ENCODE measurements at regions not wholly inside any gene's neighbourhood (a gene's known extent, or its start where the extent isn't known, plus 50 kb on each side); places are given as distances from the start of the nearest gene placed in this dataset.

DNA sequence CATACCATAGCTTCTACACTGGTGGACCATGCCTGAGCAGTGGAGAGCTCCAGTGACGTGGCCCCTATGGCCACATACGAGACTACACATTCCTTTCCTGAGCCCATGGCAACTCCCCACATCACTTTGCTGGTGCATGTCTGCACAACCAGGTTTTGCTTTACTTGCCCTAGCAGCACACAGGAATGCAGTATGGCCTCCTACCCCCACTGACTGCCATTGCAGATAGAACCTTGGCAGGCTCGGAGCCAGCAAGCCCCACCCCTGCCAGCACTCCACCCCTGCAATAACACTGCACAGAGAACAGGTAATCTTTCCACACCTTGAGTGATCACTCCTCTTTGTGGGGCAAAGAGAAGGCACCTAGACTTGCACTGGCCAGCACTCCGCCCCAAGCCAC, 531.9 kb upstream of the CAMK1G start:
- no peaks in the 10 kb centered on the region for H4K20me1 ChIP-seq (ENCODE audit: insufficient read depth)
- H3K9ac ChIP-seq (ENCODE audit: low read length): no peak overlapping the region
- TF ChIP-seq MXI1 (conservative IDR thresholded peaks at IDR 0.05; ENCODE audit: poor library complexity, severe bottlenecking): no peak
- no peak for TF ChIP-seq POLR2AphosphoS5 (IDR thresholded peaks at IDR 0.05)
- TF ChIP-seq RAD21 (conservative IDR thresholded peaks at IDR 0.05): no peak
- no peak for TF ChIP-seq SMC3 (conservative IDR thresholded peaks at IDR 0.05; ENCODE audit: poor library complexity)
- TF ChIP-seq EZH2 (IDR thresholded peaks at IDR 0.05; ENCODE audit: borderline replicate concordance, insufficient read depth, low read length, poor library complexity, severe bottlenecking): no peak
- H3K4me3 ChIP-seq (ENCODE audit: low read length): no peak overlapping the region
- H3K27ac ChIP-seq (ENCODE audit: low read length): no peak overlapping the region
- H3K27me3 ChIP-seq (ENCODE audit: insufficient read depth, low read depth, low read length): no peaks in the 10 kb centered on the region
- no peaks in the 10 kb centered on the region for H3K9me3 ChIP-seq (ENCODE audit: low read length)
- no peaks in the 10 kb centered on the region for H3K79me2 ChIP-seq (replicated peaks; ENCODE audit: insufficient read depth, low read length)
- H3F3A ChIP-seq (ENCODE audit: insufficient read depth, low read length, poor library complexity, severe bottlenecking): no peaks in the 10 kb centered on the region
- H2AFZ ChIP-seq (ENCODE audit: low read depth, low read length): no peak overlapping the region
- no peak overlapping the region for H3K4me2 ChIP-seq (ENCODE audit: low read length)
- no peaks in the 10 kb centered on the region for H3K9me2 ChIP-seq (ENCODE audit: insufficient read depth, low read length)
- H3K36me3 ChIP-seq (ENCODE audit: insufficient read depth, low read length): no peaks in the 10 kb centered on the region

- no peak overlapping the region for H3K27ac ChIP-seq (ENCODE audit: low read length)
- no peak overlapping the region for H2AFZ ChIP-seq (ENCODE audit: low read depth, low read length)
- no peak overlapping the region for H3K4me3 ChIP-seq (ENCODE audit: low read length)
- H3K27me3 ChIP-seq (ENCODE audit: insufficient read depth, low read depth, low read length): no peaks in the 10 kb centered on the region
- H3F3A ChIP-seq (ENCODE audit: insufficient read depth, low read length, poor library complexity, severe bottlenecking): no peaks in the 10 kb centered on the region
- H4K20me1 ChIP-seq (ENCODE audit: insufficient read depth): no peaks in the 10 kb centered on the region
- no peaks in the 10 kb centered on the region for H3K9me2 ChIP-seq (ENCODE audit: insufficient read depth, low read length)
- TF ChIP-seq MXI1 (conservative IDR thresholded peaks at IDR 0.05; ENCODE audit: poor library complexity, severe bottlenecking) (no peak), TAF1 (IDR thresholded peaks at IDR 0.05; ENCODE audit: low read depth) (no peak), POLR2AphosphoS5 (IDR thresholded peaks at IDR 0.05) (no peak)
- TF ChIP-seq, protein P1, sequence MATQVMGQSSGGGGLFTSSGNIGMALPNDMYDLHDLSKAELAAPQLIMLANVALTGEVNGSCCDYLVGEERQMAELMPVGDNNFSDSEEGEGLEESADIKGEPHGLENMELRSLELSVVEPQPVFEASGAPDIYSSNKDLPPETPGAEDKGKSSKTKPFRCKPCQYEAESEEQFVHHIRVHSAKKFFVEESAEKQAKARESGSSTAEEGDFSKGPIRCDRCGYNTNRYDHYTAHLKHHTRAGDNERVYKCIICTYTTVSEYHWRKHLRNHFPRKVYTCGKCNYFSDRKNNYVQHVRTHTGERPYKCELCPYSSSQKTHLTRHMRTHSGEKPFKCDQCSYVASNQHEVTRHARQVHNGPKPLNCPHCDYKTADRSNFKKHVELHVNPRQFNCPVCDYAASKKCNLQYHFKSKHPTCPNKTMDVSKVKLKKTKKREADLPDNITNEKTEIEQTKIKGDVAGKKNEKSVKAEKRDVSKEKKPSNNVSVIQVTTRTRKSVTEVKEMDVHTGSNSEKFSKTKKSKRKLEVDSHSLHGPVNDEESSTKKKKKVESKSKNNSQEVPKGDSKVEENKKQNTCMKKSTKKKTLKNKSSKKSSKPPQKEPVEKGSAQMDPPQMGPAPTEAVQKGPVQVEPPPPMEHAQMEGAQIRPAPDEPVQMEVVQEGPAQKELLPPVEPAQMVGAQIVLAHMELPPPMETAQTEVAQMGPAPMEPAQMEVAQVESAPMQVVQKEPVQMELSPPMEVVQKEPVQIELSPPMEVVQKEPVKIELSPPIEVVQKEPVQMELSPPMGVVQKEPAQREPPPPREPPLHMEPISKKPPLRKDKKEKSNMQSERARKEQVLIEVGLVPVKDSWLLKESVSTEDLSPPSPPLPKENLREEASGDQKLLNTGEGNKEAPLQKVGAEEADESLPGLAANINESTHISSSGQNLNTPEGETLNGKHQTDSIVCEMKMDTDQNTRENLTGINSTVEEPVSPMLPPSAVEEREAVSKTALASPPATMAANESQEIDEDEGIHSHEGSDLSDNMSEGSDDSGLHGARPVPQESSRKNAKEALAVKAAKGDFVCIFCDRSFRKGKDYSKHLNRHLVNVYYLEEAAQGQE (IDR thresholded peaks at IDR 0.05; ENCODE audit: borderline replicate concordance): no peak
- H3K36me3 ChIP-seq (ENCODE audit: insufficient read depth, low read length): no peaks in the 10 kb centered on the region
- no peaks in the 10 kb centered on the region for H3K79me2 ChIP-seq (replicated peaks; ENCODE audit: insufficient read depth, low read length)
- H3K4me2 ChIP-seq (ENCODE audit: low read length): no peak overlapping the region
- H3K9me3 ChIP-seq (ENCODE audit: low read length): no peaks in the 10 kb centered on the region
- H3K9ac ChIP-seq (ENCODE audit: low read length): no peak overlapping the region
Observed at GRCh38 chr1:209053587-209053986, 529.9 kb upstream of the CAMK1G start.

DNA sequence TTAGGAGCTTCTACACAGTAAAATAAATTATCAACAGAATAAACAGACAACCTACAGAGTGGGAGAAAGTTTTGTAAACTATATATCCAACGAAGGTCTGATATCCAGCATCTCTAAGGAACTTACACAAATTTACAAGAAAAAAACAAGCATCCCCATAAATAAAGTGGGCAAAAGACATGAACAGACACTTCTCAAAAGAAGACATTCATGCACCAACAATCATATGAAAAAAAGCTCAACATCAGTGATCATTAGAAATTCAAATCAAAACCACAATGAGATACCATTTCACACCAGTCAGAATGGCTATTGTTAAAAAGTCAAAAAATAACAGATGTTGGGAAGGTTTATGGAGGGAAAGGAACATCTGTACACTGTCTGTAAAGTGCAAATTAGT, 526.4 kb upstream of the CAMK1G start:
- H3K27ac ChIP-seq (ENCODE audit: low read length): no peak overlapping the region
- H3K9me3 ChIP-seq (ENCODE audit: low read length): no peaks in the 10 kb centered on the region
- no peak overlapping the region for H3K4me3 ChIP-seq (ENCODE audit: low read length)
- no peak overlapping the region for H3K9ac ChIP-seq (ENCODE audit: low read length)
- H3F3A ChIP-seq (ENCODE audit: insufficient read depth, low read length, poor library complexity, severe bottlenecking): no peaks in the 10 kb centered on the region
- H3K4me2 ChIP-seq (ENCODE audit: low read length): no peak overlapping the region
- H3K27me3 ChIP-seq (ENCODE audit: insufficient read depth, low read depth, low read length): no peaks in the 10 kb centered on the region
- TF ChIP-seq, protein P2, sequence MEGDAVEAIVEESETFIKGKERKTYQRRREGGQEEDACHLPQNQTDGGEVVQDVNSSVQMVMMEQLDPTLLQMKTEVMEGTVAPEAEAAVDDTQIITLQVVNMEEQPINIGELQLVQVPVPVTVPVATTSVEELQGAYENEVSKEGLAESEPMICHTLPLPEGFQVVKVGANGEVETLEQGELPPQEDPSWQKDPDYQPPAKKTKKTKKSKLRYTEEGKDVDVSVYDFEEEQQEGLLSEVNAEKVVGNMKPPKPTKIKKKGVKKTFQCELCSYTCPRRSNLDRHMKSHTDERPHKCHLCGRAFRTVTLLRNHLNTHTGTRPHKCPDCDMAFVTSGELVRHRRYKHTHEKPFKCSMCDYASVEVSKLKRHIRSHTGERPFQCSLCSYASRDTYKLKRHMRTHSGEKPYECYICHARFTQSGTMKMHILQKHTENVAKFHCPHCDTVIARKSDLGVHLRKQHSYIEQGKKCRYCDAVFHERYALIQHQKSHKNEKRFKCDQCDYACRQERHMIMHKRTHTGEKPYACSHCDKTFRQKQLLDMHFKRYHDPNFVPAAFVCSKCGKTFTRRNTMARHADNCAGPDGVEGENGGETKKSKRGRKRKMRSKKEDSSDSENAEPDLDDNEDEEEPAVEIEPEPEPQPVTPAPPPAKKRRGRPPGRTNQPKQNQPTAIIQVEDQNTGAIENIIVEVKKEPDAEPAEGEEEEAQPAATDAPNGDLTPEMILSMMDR (IDR thresholded peaks at IDR 0.05; ENCODE audit: poor library complexity, severe bottlenecking): no peak
- TF ChIP-seq, protein P1 (IDR thresholded peaks at IDR 0.05; ENCODE audit: borderline replicate concordance): no peak
- TF ChIP-seq SMC3 (conservative IDR thresholded peaks at IDR 0.05; ENCODE audit: poor library complexity) (no peak), EZH2 (IDR thresholded peaks at IDR 0.05; ENCODE audit: borderline replicate concordance, insufficient read depth, low read length, poor library complexity, severe bottlenecking) (no peak), MXI1 (conservative IDR thresholded peaks at IDR 0.05; ENCODE audit: poor library complexity, severe bottlenecking) (no peak), TAF1 (IDR thresholded peaks at IDR 0.05; ENCODE audit: low read depth) (no peak), EP300 (conservative IDR thresholded peaks at IDR 0.05; ENCODE audit: poor library complexity, severe bottlenecking) (no peak), POLR2AphosphoS5 (IDR thresholded peaks at IDR 0.05) (no peak), RAD21 (conservative IDR thresholded peaks at IDR 0.05) (no peak)
- H3K36me3 ChIP-seq (ENCODE audit: insufficient read depth, low read length): no peaks in the 10 kb centered on the region
- no peaks in the 10 kb centered on the region for H3K79me2 ChIP-seq (replicated peaks; ENCODE audit: insufficient read depth, low read length)
- H3K9me2 ChIP-seq (ENCODE audit: insufficient read depth, low read length): no peaks in the 10 kb centered on the region
- H2AFZ ChIP-seq (ENCODE audit: low read depth, low read length): no peak overlapping the region
- no peaks in the 10 kb centered on the region for H4K20me1 ChIP-seq (ENCODE audit: insufficient read depth)
